NT2/D1 (cell line): ENCODE measurements at regions not wholly inside any gene's neighbourhood (a gene's known extent, or its start where the extent isn't known, plus 50 kb on each side); places are given as distances from the start of the nearest gene placed in this dataset.

ENCODE experiments used
- SUZ12 ChIP-seq: IDR thresholded peaks from 2 replicates; pipeline ENCODE4 v1.6.1; 2011; ENCODE audit not compliant: insufficient read length, insufficient read depth; ENCODE audit errors: extremely low read depth
- YY1 ChIP-seq: IDR thresholded peaks from 2 replicates; pipeline ENCODE4 v1.6.1; 2011; ENCODE audit not compliant: insufficient read length, insufficient read depth
- ZNF274 ChIP-seq: IDR thresholded peaks from 2 replicates; pipeline ENCODE4 v1.6.1; 2011; ENCODE audit warnings: mild to moderate bottlenecking, low read depth, low read length

DNA sequence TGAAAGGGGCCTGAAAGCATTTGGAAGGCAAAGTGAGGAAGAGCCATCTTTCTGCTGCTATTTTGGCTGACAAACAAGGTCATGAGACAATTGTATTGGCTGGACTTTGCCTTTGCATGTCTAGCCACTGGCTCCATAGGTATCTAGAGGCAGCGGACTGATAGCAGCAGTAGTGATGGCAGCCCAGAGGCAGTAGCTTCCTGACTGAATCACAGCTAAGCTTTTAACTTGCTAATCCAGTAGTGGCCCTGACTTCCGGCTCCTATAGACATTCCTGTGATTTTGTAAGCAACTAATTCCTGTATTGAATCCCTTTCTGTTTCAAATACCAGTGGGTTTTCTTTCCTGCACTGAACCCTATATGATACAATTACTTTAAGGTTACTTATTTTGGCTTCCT lies 69.8 kb upstream of the PDE1A start:
- TF ChIP-seq SUZ12 (no peak), ZNF274 (no peak), YY1 (no peak)
